ENCODE measurements at regions not wholly inside any gene's neighbourhood (a gene's known extent, or its start where the extent isn't known, plus 50 kb on each side); places are given as distances from the start of the nearest gene placed in this dataset.
"Not testable (repeated sequence)": the region's sequence is repeated elsewhere in the genome, so short reads cannot be mapped to it uniquely, and the experiment has no call there.

- Histone ChIP-seq H3K9ac (ENCODE audit: low read depth in 1 of 2, low read length in 2 of 2) (no peak overlapping the region), H3K4me3 (ENCODE audit: low read depth in 1 of 2, low read length in 2 of 2) (no peak overlapping the region), H3K9me3 (ENCODE audit: control insufficient read depth in 1 of 2, low read length in 2 of 2) (no peaks in the 10 kb centered on the region), H3K27me3 (ENCODE audit: control insufficient read depth in 1 of 2, insufficient read depth in 2 of 2, low read length in 2 of 2) (no peaks in the 10 kb centered on the region), H3K27ac (ENCODE audit: low read depth, low read length) (no peak overlapping the region), H3K4me1 (ENCODE audit: control insufficient read depth in 1 of 2, insufficient read depth in 2 of 2, low read length in 2 of 2) (no peaks in the 10 kb centered on the region), H3K36me3 (ENCODE audit: control insufficient read depth in 1 of 2, insufficient read depth in 2 of 2, low read length in 2 of 2) (no peaks in the 10 kb centered on the region)
Measured at GRCh38 chr2:82954868-82955267, 1504.2 kb downstream of the SUCLG1 start.

GRCh38 chr2:82939211-82939610 lies 1519.9 kb downstream of the SUCLG1 start:
- Histone ChIP-seq H3K4me1 (ENCODE audit: control insufficient read depth in 1 of 2, insufficient read depth in 2 of 2, low read length in 2 of 2) (no peaks in the 10 kb centered on the region), H3K27me3 (ENCODE audit: control insufficient read depth in 1 of 2, insufficient read depth in 2 of 2, low read length in 2 of 2) (no peaks in the 10 kb centered on the region), H3K4me3 (ENCODE audit: low read depth in 1 of 2, low read length in 2 of 2) (no peak overlapping the region), H3K27ac (ENCODE audit: low read depth, low read length) (no peak overlapping the region), H3K9me3 (ENCODE audit: control insufficient read depth in 1 of 2, low read length in 2 of 2) (no peaks in the 10 kb centered on the region), H3K36me3 (ENCODE audit: control insufficient read depth in 1 of 2, insufficient read depth in 2 of 2, low read length in 2 of 2) (no peaks in the 10 kb centered on the region), H3K9ac (ENCODE audit: low read depth in 1 of 2, low read length in 2 of 2) (no peak overlapping the region)

GRCh38 chr2:82938321-82938845 lies 1520.7 kb downstream of the SUCLG1 start:
- not testable (repeated sequence) for H3K4me1 ChIP-seq (ENCODE audit: control insufficient read depth in 1 of 2, insufficient read depth in 2 of 2, low read length in 2 of 2); H3K27me3 ChIP-seq (ENCODE audit: control insufficient read depth in 1 of 2, insufficient read depth in 2 of 2, low read length in 2 of 2); H3K9ac ChIP-seq (ENCODE audit: low read depth in 1 of 2, low read length in 2 of 2); H3K36me3 ChIP-seq (ENCODE audit: control insufficient read depth in 1 of 2, insufficient read depth in 2 of 2, low read length in 2 of 2); H3K9me3 ChIP-seq (ENCODE audit: control insufficient read depth in 1 of 2, low read length in 2 of 2); H3K27ac ChIP-seq (ENCODE audit: low read depth, low read length); H3K4me3 ChIP-seq (ENCODE audit: low read depth in 1 of 2, low read length in 2 of 2)

GRCh38 chr2:82913566-82913965 lies 1545.5 kb downstream of the SUCLG1 start:
- Histone ChIP-seq H3K9me3 (ENCODE audit: control insufficient read depth in 1 of 2, low read length in 2 of 2) (no peaks in the 10 kb centered on the region), H3K27me3 (ENCODE audit: control insufficient read depth in 1 of 2, insufficient read depth in 2 of 2, low read length in 2 of 2) (no peaks in the 10 kb centered on the region), H3K27ac (ENCODE audit: low read depth, low read length) (no peak overlapping the region), H3K4me1 (ENCODE audit: control insufficient read depth in 1 of 2, insufficient read depth in 2 of 2, low read length in 2 of 2) (no peaks in the 10 kb centered on the region), H3K36me3 (ENCODE audit: control insufficient read depth in 1 of 2, insufficient read depth in 2 of 2, low read length in 2 of 2) (no peaks in the 10 kb centered on the region), H3K9ac (ENCODE audit: low read depth in 1 of 2, low read length in 2 of 2) (no peak overlapping the region), H3K4me3 (ENCODE audit: low read depth in 1 of 2, low read length in 2 of 2) (no peak overlapping the region)

- H3K27me3 ChIP-seq (ENCODE audit: control insufficient read depth in 1 of 2, insufficient read depth in 2 of 2, low read length in 2 of 2): no peaks in the 10 kb centered on the region
- H3K36me3 ChIP-seq (ENCODE audit: control insufficient read depth in 1 of 2, insufficient read depth in 2 of 2, low read length in 2 of 2): no peaks in the 10 kb centered on the region
- no peak overlapping the region for H3K9ac ChIP-seq (ENCODE audit: low read depth in 1 of 2, low read length in 2 of 2)
- no peak overlapping the region for H3K27ac ChIP-seq (ENCODE audit: low read depth, low read length)
- no peaks in the 10 kb centered on the region for H3K4me1 ChIP-seq (ENCODE audit: control insufficient read depth in 1 of 2, insufficient read depth in 2 of 2, low read length in 2 of 2)
- no peaks in the 10 kb centered on the region for H3K9me3 ChIP-seq (ENCODE audit: control insufficient read depth in 1 of 2, low read length in 2 of 2)
- H3K4me3 ChIP-seq (ENCODE audit: low read depth in 1 of 2, low read length in 2 of 2): no peak overlapping the region
Measured at GRCh38 chr2:82896117-82896516, 1563.0 kb downstream of the SUCLG1 start.

- Histone ChIP-seq H3K36me3 (ENCODE audit: control insufficient read depth in 1 of 2, insufficient read depth in 2 of 2, low read length in 2 of 2) (no peaks in the 10 kb centered on the region), H3K27ac (ENCODE audit: low read depth, low read length) (no peak overlapping the region), H3K9me3 (ENCODE audit: control insufficient read depth in 1 of 2, low read length in 2 of 2) (no peaks in the 10 kb centered on the region), H3K27me3 (ENCODE audit: control insufficient read depth in 1 of 2, insufficient read depth in 2 of 2, low read length in 2 of 2) (no peaks in the 10 kb centered on the region), H3K9ac (ENCODE audit: low read depth in 1 of 2, low read length in 2 of 2) (no peak overlapping the region), H3K4me1 (ENCODE audit: control insufficient read depth in 1 of 2, insufficient read depth in 2 of 2, low read length in 2 of 2) (no peaks in the 10 kb centered on the region), H3K4me3 (ENCODE audit: low read depth in 1 of 2, low read length in 2 of 2) (no peak overlapping the region)
Measured at GRCh38 chr2:82893190-82893589, 1565.9 kb downstream of the SUCLG1 start.

GRCh38 chr2:82879803-82880202 lies 1579.3 kb downstream of the SUCLG1 start:
- H3K4me3 ChIP-seq (ENCODE audit: low read depth in 1 of 2, low read length in 2 of 2): no peak overlapping the region
- no peaks in the 10 kb centered on the region for H3K27me3 ChIP-seq (ENCODE audit: control insufficient read depth in 1 of 2, insufficient read depth in 2 of 2, low read length in 2 of 2)
- H3K9ac ChIP-seq (ENCODE audit: low read depth in 1 of 2, low read length in 2 of 2): no peak overlapping the region
- no peak overlapping the region for H3K27ac ChIP-seq (ENCODE audit: low read depth, low read length)
- H3K36me3 ChIP-seq (ENCODE audit: control insufficient read depth in 1 of 2, insufficient read depth in 2 of 2, low read length in 2 of 2): no peaks in the 10 kb centered on the region
- no peaks in the 10 kb centered on the region for H3K4me1 ChIP-seq (ENCODE audit: control insufficient read depth in 1 of 2, insufficient read depth in 2 of 2, low read length in 2 of 2)
- H3K9me3 ChIP-seq (ENCODE audit: control insufficient read depth in 1 of 2, low read length in 2 of 2): peaks cover 0 to 8% of the 10 kb centered on the region in 2 donors

GRCh38 chr2:82875858-82876257 lies 1583.2 kb downstream of the SUCLG1 start:
- H3K27ac ChIP-seq (ENCODE audit: low read depth, low read length): no peak overlapping the region
- H3K36me3 ChIP-seq (ENCODE audit: control insufficient read depth in 1 of 2, insufficient read depth in 2 of 2, low read length in 2 of 2): no peaks in the 10 kb centered on the region
- no peaks in the 10 kb centered on the region for H3K27me3 ChIP-seq (ENCODE audit: control insufficient read depth in 1 of 2, insufficient read depth in 2 of 2, low read length in 2 of 2)

GRCh38 chr2:82857967-82858366 lies 1601.1 kb downstream of the SUCLG1 start:
- Histone ChIP-seq H3K9me3 (ENCODE audit: control insufficient read depth in 1 of 2, low read length in 2 of 2) (no peaks in the 10 kb centered on the region), H3K9ac (ENCODE audit: low read depth in 1 of 2, low read length in 2 of 2) (no peak overlapping the region), H3K27me3 (ENCODE audit: control insufficient read depth in 1 of 2, insufficient read depth in 2 of 2, low read length in 2 of 2) (no peaks in the 10 kb centered on the region), H3K4me3 (ENCODE audit: low read depth in 1 of 2, low read length in 2 of 2) (no peak overlapping the region), H3K4me1 (ENCODE audit: control insufficient read depth in 1 of 2, insufficient read depth in 2 of 2, low read length in 2 of 2) (no peaks in the 10 kb centered on the region), H3K27ac (ENCODE audit: low read depth, low read length) (no peak overlapping the region), H3K36me3 (ENCODE audit: control insufficient read depth in 1 of 2, insufficient read depth in 2 of 2, low read length in 2 of 2) (no peaks in the 10 kb centered on the region)

More at GRCh38 chr2:82875858-82876257, 1583.2 kb downstream of the SUCLG1 start:
- Histone ChIP-seq H3K4me3 (ENCODE audit: low read depth in 1 of 2, low read length in 2 of 2) (no peak overlapping the region), H3K4me1 (ENCODE audit: control insufficient read depth in 1 of 2, insufficient read depth in 2 of 2, low read length in 2 of 2) (no peaks in the 10 kb centered on the region), H3K9me3 (ENCODE audit: control insufficient read depth in 1 of 2, low read length in 2 of 2) (peaks cover 0 to 8% of the 10 kb centered on the region in 2 donors), H3K9ac (ENCODE audit: low read depth in 1 of 2, low read length in 2 of 2) (no peak overlapping the region)

- Histone ChIP-seq H3K9me3 (ENCODE audit: control insufficient read depth in 1 of 2, low read length in 2 of 2) (no peaks in the 10 kb centered on the region), H3K27ac (ENCODE audit: low read depth, low read length) (no peak overlapping the region), H3K27me3 (ENCODE audit: control insufficient read depth in 1 of 2, insufficient read depth in 2 of 2, low read length in 2 of 2) (no peaks in the 10 kb centered on the region), H3K4me1 (ENCODE audit: control insufficient read depth in 1 of 2, insufficient read depth in 2 of 2, low read length in 2 of 2) (no peaks in the 10 kb centered on the region), H3K4me3 (ENCODE audit: low read depth in 1 of 2, low read length in 2 of 2) (no peak overlapping the region), H3K9ac (ENCODE audit: low read depth in 1 of 2, low read length in 2 of 2) (no peak overlapping the region), H3K36me3 (ENCODE audit: control insufficient read depth in 1 of 2, insufficient read depth in 2 of 2, low read length in 2 of 2) (no peaks in the 10 kb centered on the region)
Measured at GRCh38 chr2:82853299-82853698, 1605.8 kb downstream of the SUCLG1 start.

- Histone ChIP-seq H3K4me1 (ENCODE audit: control insufficient read depth in 1 of 2, insufficient read depth in 2 of 2, low read length in 2 of 2) (no peaks in the 10 kb centered on the region), H3K36me3 (ENCODE audit: control insufficient read depth in 1 of 2, insufficient read depth in 2 of 2, low read length in 2 of 2) (no peaks in the 10 kb centered on the region), H3K9ac (ENCODE audit: low read depth in 1 of 2, low read length in 2 of 2) (no peak overlapping the region), H3K9me3 (ENCODE audit: control insufficient read depth in 1 of 2, low read length in 2 of 2) (no peaks in the 10 kb centered on the region), H3K27ac (ENCODE audit: low read depth, low read length) (no peak overlapping the region), H3K27me3 (ENCODE audit: control insufficient read depth in 1 of 2, insufficient read depth in 2 of 2, low read length in 2 of 2) (no peaks in the 10 kb centered on the region), H3K4me3 (ENCODE audit: low read depth in 1 of 2, low read length in 2 of 2) (no peak overlapping the region)
Measured at GRCh38 chr2:82852787-82853186, 1606.3 kb downstream of the SUCLG1 start.

Data from duodenal mucosa (tissue), 2 donors.